UCSD-AML1 (cell line): ENCODE measurements at regions not wholly inside any gene's neighbourhood (a gene's known extent, or its start where the extent isn't known, plus 50 kb on each side); places are given as distances from the start of the nearest gene placed in this dataset.
"Not testable (repeated sequence)": the region's sequence is repeated elsewhere in the genome, so short reads cannot be mapped to it uniquely, and the experiment has no call there.

Experiments
- DNase-seq: peaks from one replicate; lab custom pipeline; 2025; ENCODE audit not compliant: unreplicated experiment; lab: John Stamatoyannopoulos, UW

GRCh38 chr12:113577464-113578129, 105.9 kb upstream of the LHX5 start:
- no peak for DNase-seq

- DNase-seq = no peak
Measured at GRCh38 chr12:113575386-113575785, 103.7 kb upstream of the LHX5 start.

GRCh38 chr12:113573148-113573547, 101.5 kb upstream of the LHX5 start:
- no peak for DNase-seq

GRCh38 chr12:113571713-113572112, 100.0 kb upstream of the LHX5 start:
- DNase-seq = no peak

GRCh38 chr12:113569806-113570205, 98.1 kb upstream of the LHX5 start:
- DNase-seq = no peak

GRCh38 chr12:113568021-113568420, 96.3 kb upstream of the LHX5 start:
- no peak for DNase-seq

GRCh38 chr12:113565368-113565767, 93.7 kb upstream of the LHX5 start:
- DNase-seq = no peak

- DNase-seq = no peak
Measured at GRCh38 chr12:113561068-113561780, 89.6 kb upstream of the LHX5 start.

- DNase-seq = no peak
Measured at GRCh38 chr12:113559466-113559865, 87.8 kb upstream of the LHX5 start.

GRCh38 chr12:113555226-113555625, 83.6 kb upstream of the LHX5 start:
- no peak for DNase-seq

GRCh38 chr12:113552760-113553159, 81.1 kb upstream of the LHX5 start:
- no peak for DNase-seq

- DNase-seq = no peak
Measured at GRCh38 chr12:113551563-113551962, 79.9 kb upstream of the LHX5 start.

- no peak for DNase-seq
Measured at GRCh38 chr12:113548467-113548866, 76.8 kb upstream of the LHX5 start.

GRCh38 chr12:113546916-113547863, 75.5 kb upstream of the LHX5 start:
- no peak for DNase-seq

- DNase-seq = no peak
Measured at GRCh38 chr12:113537751-113538087, 66.0 kb upstream of the LHX5 start.

- no peak for DNase-seq
Measured at GRCh38 chr12:113537046-113537750, 65.5 kb upstream of the LHX5 start.

- no peak for DNase-seq
Measured at GRCh38 chr12:113535100-113535499, 63.4 kb upstream of the LHX5 start.

GRCh38 chr12:113534555-113534954, 62.9 kb upstream of the LHX5 start:
- DNase-seq = no peak

- no peak for DNase-seq
Measured at GRCh38 chr12:113533842-113534375, 62.2 kb upstream of the LHX5 start.

GRCh38 chr12:113532292-113532691, 60.6 kb upstream of the LHX5 start:
- DNase-seq = no peak

GRCh38 chr12:113531073-113531472, 59.4 kb upstream of the LHX5 start:
- not testable (repeated sequence) for DNase-seq
